PC-9 (cell line): ENCODE measurements at regions not wholly inside any gene's neighbourhood (a gene's known extent, or its start where the extent isn't known, plus 50 kb on each side); places are given as distances from the start of the nearest gene placed in this dataset.

Source experiments
- EZH2 ChIP-seq: fragments of 200-600 bp; sonication (generic); IDR thresholded peaks from 2 replicates; pipeline ENCODE4 v1.8.0; 2017; ENCODE audit warnings: antibody characterized with exemption, low read depth
- TF ChIP-seq, protein P1 (sequence below): fragments of 200-600 bp; sonication (generic); conservative IDR thresholded peaks from 2 replicates; pipeline ENCODE4 v1.6.1; 2017; ENCODE audit warnings: mixed run types, antibody characterized with exemption, mild to moderate bottlenecking, moderate library complexity

DNA sequence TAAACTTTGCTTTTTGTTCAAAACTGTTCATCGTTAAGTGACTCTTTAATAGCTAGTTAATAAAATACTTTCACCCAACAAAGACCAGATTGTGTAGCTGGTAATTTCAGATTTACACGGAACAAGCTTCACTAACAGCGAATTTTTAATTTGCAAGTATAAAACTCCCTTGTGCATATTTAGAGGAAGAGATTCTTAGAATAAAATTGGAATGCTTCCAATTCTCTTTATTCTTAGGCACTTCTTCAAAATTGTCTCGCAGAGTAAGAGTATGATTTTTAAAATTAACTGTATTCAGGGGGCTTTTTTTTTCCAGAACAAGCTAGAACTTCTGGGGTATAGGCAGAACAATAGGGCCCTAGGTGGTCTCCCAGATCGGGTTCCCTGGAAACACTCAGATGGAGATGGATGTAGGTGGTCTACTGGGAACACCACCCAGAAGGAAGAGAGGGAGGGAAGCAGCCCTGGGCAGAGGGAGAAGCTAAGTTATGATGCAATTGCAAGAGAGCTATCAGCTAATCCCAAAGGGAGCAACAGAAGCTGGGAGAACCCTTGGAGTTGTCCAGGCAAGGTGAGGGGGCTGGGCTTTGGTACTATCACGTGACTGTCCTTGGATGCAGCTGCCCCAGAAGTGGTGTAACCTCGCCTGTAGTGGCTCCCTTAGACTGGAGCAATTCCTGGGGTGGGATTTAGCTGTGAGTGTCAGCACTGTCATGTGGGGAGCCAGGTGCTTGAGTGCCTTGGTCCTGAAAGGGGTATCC is 151.7 kb upstream of the ASB18 start:
- TF ChIP-seq, protein P1, sequence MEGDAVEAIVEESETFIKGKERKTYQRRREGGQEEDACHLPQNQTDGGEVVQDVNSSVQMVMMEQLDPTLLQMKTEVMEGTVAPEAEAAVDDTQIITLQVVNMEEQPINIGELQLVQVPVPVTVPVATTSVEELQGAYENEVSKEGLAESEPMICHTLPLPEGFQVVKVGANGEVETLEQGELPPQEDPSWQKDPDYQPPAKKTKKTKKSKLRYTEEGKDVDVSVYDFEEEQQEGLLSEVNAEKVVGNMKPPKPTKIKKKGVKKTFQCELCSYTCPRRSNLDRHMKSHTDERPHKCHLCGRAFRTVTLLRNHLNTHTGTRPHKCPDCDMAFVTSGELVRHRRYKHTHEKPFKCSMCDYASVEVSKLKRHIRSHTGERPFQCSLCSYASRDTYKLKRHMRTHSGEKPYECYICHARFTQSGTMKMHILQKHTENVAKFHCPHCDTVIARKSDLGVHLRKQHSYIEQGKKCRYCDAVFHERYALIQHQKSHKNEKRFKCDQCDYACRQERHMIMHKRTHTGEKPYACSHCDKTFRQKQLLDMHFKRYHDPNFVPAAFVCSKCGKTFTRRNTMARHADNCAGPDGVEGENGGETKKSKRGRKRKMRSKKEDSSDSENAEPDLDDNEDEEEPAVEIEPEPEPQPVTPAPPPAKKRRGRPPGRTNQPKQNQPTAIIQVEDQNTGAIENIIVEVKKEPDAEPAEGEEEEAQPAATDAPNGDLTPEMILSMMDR = no peak
- no peak for TF ChIP-seq EZH2
